GM12878 (cell line): ENCODE measurements at regions not wholly inside any gene's neighbourhood (a gene's known extent, or its start where the extent isn't known, plus 50 kb on each side); places are given as distances from the start of the nearest gene placed in this dataset.

Experiments
- ATAC-seq: fragments of 200-7000 bp; cut with Tn5 transposase; 3 replicates; pipeline ENCODE4 v1.9.1; 2020; ENCODE audit warnings: mild to moderate bottlenecking, moderate library complexity
- BruUV-seq: library from RNA; stranded (reverse); fragments of 400-500 nt; replicated peaks from 2 replicates; lab custom pipeline; 2021; lab: Mats Ljungman, UMichigan
- CTCF ChIA-PET: fragments of 300-600 bp; sonication (Branson Sonifier 250); formaldehyde crosslinking; extraction: SDS; loops from one replicate; lab custom pipeline; 2021; ENCODE audit warnings: inconsistent platforms; lab: Yijun Ruan, JAX
- POLR2A ChIA-PET: fragments of 350-600 bp; formaldehyde crosslinking; extraction: SDS; loops from one replicate; lab custom pipeline; 2021; ENCODE audit warnings: inconsistent platforms; lab: Charles Lee
- RAD21 ChIA-PET: fragments of 300-600 bp; sonication (Branson Sonifier 250); formaldehyde crosslinking; loops from one replicate; lab custom pipeline; 2023; ENCODE audit warnings: antibody characterized with exemption; ENCODE audit not compliant: unreplicated experiment; lab: Charles Lee
- SMC1A ChIA-PET: fragments of 300-600 bp; sonication (Branson Sonifier 250); formaldehyde crosslinking; loops from one replicate; lab custom pipeline; 2023; ENCODE audit not compliant: unreplicated experiment, uncharacterized antibody; lab: Charles Lee
- DNase-seq: peaks from one replicate; pipeline ENCODE4 v3.0.0-alpha.2; 2011; ENCODE audit warnings: low read depth, low spot score
- FAIRE-seq: peaks from 3 replicates; lab custom pipeline; 2011; peaks lifted over from hg19 to GRCh38; lab: Jason Lieb, UNC
- H2AFZ ChIP-seq: 2 replicates; pipeline ENCODE4 v1.6.0; 2011; ENCODE audit warnings: low read depth, low read length, control low read depth; ENCODE audit not compliant: control insufficient read depth
- H3K27ac ChIP-seq: 2 replicates; pipeline ENCODE4 v1.5.1; 2011; ENCODE audit warnings: control low read depth; ENCODE audit not compliant: control insufficient read depth, insufficient read depth
- H3K27me3 ChIP-seq, 2 experiments: replicated peaks in 1 of 2; 2 replicates each; pipeline versions ENCODE4 v1.6.0 to v1.6.1; 2011; ENCODE audit warnings: low read length in 1 of 2; ENCODE audit not compliant: control insufficient read depth in 2 of 2, insufficient read depth in 2 of 2
- H3K36me3 ChIP-seq, 2 experiments: 2 replicates each; pipeline ENCODE4 v1.5.1; 2011; ENCODE audit warnings: low read length in 1 of 2; ENCODE audit not compliant: control insufficient read depth in 2 of 2, insufficient read depth in 2 of 2
- H3K4me1 ChIP-seq: 2 replicates; pipeline ENCODE4 v1.6.1; 2011; ENCODE audit warnings: mild to moderate bottlenecking, low read length, moderate library complexity, mixed read lengths; ENCODE audit not compliant: control insufficient read depth, insufficient read depth
- H3K4me2 ChIP-seq: 2 replicates; pipeline ENCODE4 v1.6.0; 2011; ENCODE audit warnings: control low read depth; ENCODE audit not compliant: control insufficient read depth, insufficient read depth
- H3K4me3 ChIP-seq: fragments of 200-600 bp; sonication (generic); 2 replicates; pipeline ENCODE4 v1.5.1; 2016
- H3K79me2 ChIP-seq: 2 replicates; pipeline ENCODE4 v1.6.0; 2011; ENCODE audit warnings: low read length; ENCODE audit not compliant: control insufficient read depth, insufficient read depth
- H3K9ac ChIP-seq: 2 replicates; pipeline ENCODE4 v1.8.0; 2011; ENCODE audit warnings: low read length, control low read depth, mixed read lengths; ENCODE audit not compliant: control insufficient read depth, insufficient read depth
- H3K9me3 ChIP-seq: replicated peaks from 3 replicates; pipeline ENCODE4 v1.5.1; 2011; ENCODE audit warnings: mild to moderate bottlenecking, low read length; ENCODE audit not compliant: control insufficient read depth, insufficient read depth
- H4K20me1 ChIP-seq: 2 replicates; pipeline ENCODE4 v1.6.0; 2011; ENCODE audit not compliant: control insufficient read depth, insufficient read depth
- ATF7 ChIP-seq: fragments of 450-650 bp; IDR thresholded peaks from 2 replicates; pipeline ENCODE4 v1.6.1; 2016; ENCODE audit warnings: low read depth, mild to moderate bottlenecking
- CHD4 ChIP-seq: fragments of 200-600 bp; sonication (generic); IDR thresholded peaks from 2 replicates; pipeline ENCODE4 v1.6.1; 2016; ENCODE audit warnings: mild to moderate bottlenecking
- ESRRA ChIP-seq: IDR thresholded peaks from 2 replicates; pipeline ENCODE4 v1.6.1; 2012; ENCODE audit warnings: mild to moderate bottlenecking, low read length, improper control_type of control experiment
- EZH2 ChIP-seq: IDR thresholded peaks from 2 replicates; pipeline ENCODE4 v1.6.1; 2012; ENCODE audit warnings: low read depth, mild to moderate bottlenecking, control low read depth, inconsistent platforms, low read length, borderline replicate concordance; ENCODE audit not compliant: control insufficient read depth
- FOS ChIP-seq: IDR thresholded peaks from 3 replicates; pipeline ENCODE4 v1.6.1; 2011; ENCODE audit warnings: borderline replicate concordance; ENCODE audit not compliant: insufficient read length; ENCODE audit errors: extremely low read depth
- HDAC6 ChIP-seq: fragments of 200-600 bp; sonication (generic); IDR thresholded peaks from one replicate; pipeline ENCODE4 v1.8.0; 2017; ENCODE audit warnings: antibody characterized with exemption; ENCODE audit not compliant: unreplicated experiment
- MTA2 ChIP-seq: fragments of 450-650 bp; IDR thresholded peaks from 2 replicates; pipeline ENCODE4 v1.6.1; 2016; ENCODE audit warnings: low read depth, mild to moderate bottlenecking, moderate library complexity
- NFIC ChIP-seq: IDR thresholded peaks from 2 replicates; pipeline ENCODE4 v1.6.1; 2012; ENCODE audit warnings: low read depth, mild to moderate bottlenecking, inconsistent platforms, low read length, moderate library complexity
- NFXL1 ChIP-seq: fragments of 450-650 bp; IDR thresholded peaks from 2 replicates; pipeline ENCODE4 v1.6.1; 2017; ENCODE audit warnings: antibody characterized with exemption, mild to moderate bottlenecking, borderline replicate concordance
- PML ChIP-seq: IDR thresholded peaks from 2 replicates; pipeline ENCODE4 v1.6.1; 2012; ENCODE audit warnings: low read length, inconsistent platforms
- POLR2AphosphoS2 ChIP-seq: IDR thresholded peaks from 2 replicates; pipeline ENCODE4 v1.6.1; 2011; ENCODE audit warnings: low read depth, mild to moderate bottlenecking, low read length, improper control_type of control experiment, moderate library complexity
- SRF ChIP-seq, 2 experiments: IDR thresholded peaks; 2 replicates each; pipeline ENCODE4 v1.6.1; 2011; ENCODE audit warnings: low read depth in 2 of 2, low read length in 2 of 2, mild to moderate bottlenecking in 1 of 2, moderate library complexity in 1 of 2
- ZSCAN29 ChIP-seq: fragments of 450-650 bp; IDR thresholded peaks from 2 replicates; pipeline ENCODE4 v1.6.1; 2017; ENCODE audit warnings: mild to moderate bottlenecking, moderate library complexity
- WGBS: methylation state at CpG from one replicate; pipeline ENCODE4 v1.1.6; 2016; ENCODE audit warnings: low lambda C conversion rate; ENCODE audit not compliant: insufficient replicate concordance, insufficient coverage; ENCODE audit errors: missing lambda C conversion rate; 5-methylcytosine and 5-hydroxymethylcytosine counted together
- in situ Hi-C: fragments of 300-500 bp; cut with MboI; formaldehyde crosslinking; loops from 9 replicates; pipeline ENCODE4 v1.14.3; 2018; ENCODE audit warnings: mixed read lengths
- intact Hi-C: fragments of 100-400 bp; cut with micrococcal nuclease; formaldehyde crosslinking; loops from one replicate; pipeline ENCODE4 v1.14.2; 2022; ENCODE audit not compliant: unreplicated experiment
- TF ChIP-seq, protein P1 (sequence below): fragments of 450-650 bp; formaldehyde crosslinking; IDR thresholded peaks from 2 replicates; pipeline ENCODE4 v1.4.0; 2020; ENCODE audit warnings: mild to moderate bottlenecking, moderate library complexity

DNA sequence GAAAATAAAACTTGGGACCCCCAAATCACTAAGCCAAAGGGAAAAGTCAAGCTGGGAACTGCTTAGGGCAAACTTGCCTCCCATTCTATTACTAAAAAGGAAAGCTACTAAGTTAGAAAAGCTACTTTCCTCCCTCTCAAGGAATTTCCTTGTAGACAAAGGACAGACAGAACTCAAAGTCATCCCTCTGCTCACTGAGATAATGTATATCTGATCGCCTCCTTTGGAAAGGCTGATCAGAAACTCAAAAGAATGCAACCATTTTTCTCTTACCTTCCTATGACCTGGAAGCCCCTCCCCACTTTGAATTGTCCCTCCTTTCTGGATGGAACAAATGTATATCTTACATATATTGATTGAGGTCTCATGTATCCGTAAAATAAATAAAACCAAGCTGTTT, 190.5 kb upstream of the DCN start:
- ChIA-PET CTCF (interaction anchor here (1.2 to 2.6 kb wide), 3 partner anchors 9 to 18 kb away, joined by 3 to 12 read pairs (median 8); no protein-coding TSS in a partner anchor), SMC1A (interaction anchor here (1.2 to 1.5 kb wide), 2 partner anchors 10 to 18 kb away, joined by 3 to 4 read pairs; no protein-coding TSS in a partner anchor), RAD21 (no interaction called here), POLR2A (interaction anchor here (0.9 kb wide), 1 partner anchor 9 kb away, joined by 3 read pairs; no protein-coding TSS in a partner anchor)
- DNase-seq (no peak), ATAC-seq (no peak), FAIRE-seq (no peak)
- Histone ChIP-seq H4K20me1 (no peaks in the 10 kb centered on the region), H3K9ac (no peak overlapping the region), H3K4me2 (no peak overlapping the region), H3K4me1 (no peaks in the 10 kb centered on the region), H3K4me3 (no peak overlapping the region), H3K9me3 (no peaks in the 10 kb centered on the region), H3K36me3 (no peaks in the 10 kb centered on the region), H3K79me2 (no peaks in the 10 kb centered on the region), H3K27me3 (no peaks in the 10 kb centered on the region)
- BruUV-seq: no TSS peak
- intact Hi-C loops: no loop called here
- WGBS: 53% methylated on average over 2 of the region's 2 CpGs
- in situ Hi-C loops: no loop called here
- TF ChIP-seq CHD4: no peak
- no peak for TF ChIP-seq NFIC
- no peak for TF ChIP-seq ESRRA
- TF ChIP-seq, protein P1, sequence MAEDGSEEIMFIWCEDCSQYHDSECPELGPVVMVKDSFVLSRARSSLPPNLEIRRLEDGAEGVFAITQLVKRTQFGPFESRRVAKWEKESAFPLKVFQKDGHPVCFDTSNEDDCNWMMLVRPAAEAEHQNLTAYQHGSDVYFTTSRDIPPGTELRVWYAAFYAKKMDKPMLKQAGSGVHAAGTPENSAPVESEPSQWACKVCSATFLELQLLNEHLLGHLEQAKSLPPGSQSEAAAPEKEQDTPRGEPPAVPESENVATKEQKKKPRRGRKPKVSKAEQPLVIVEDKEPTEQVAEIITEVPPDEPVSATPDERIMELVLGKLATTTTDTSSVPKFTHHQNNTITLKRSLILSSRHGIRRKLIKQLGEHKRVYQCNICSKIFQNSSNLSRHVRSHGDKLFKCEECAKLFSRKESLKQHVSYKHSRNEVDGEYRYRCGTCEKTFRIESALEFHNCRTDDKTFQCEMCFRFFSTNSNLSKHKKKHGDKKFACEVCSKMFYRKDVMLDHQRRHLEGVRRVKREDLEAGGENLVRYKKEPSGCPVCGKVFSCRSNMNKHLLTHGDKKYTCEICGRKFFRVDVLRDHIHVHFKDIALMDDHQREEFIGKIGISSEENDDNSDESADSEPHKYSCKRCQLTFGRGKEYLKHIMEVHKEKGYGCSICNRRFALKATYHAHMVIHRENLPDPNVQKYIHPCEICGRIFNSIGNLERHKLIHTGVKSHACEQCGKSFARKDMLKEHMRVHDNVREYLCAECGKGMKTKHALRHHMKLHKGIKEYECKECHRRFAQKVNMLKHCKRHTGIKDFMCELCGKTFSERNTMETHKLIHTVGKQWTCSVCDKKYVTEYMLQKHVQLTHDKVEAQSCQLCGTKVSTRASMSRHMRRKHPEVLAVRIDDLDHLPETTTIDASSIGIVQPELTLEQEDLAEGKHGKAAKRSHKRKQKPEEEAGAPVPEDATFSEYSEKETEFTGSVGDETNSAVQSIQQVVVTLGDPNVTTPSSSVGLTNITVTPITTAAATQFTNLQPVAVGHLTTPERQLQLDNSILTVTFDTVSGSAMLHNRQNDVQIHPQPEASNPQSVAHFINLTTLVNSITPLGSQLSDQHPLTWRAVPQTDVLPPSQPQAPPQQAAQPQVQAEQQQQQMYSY (CRISPR knock-in tag): no peak
- no peak for TF ChIP-seq MTA2
- no peak for TF ChIP-seq HDAC6
- TF ChIP-seq ZSCAN29: no peak
- TF ChIP-seq NFXL1: no peak
- no peak for TF ChIP-seq SRF (IDR thresholded peaks at IDR 0.05; ENCODE audit: low read depth in 2 of 2, low read length in 2 of 2)
- no peak for TF ChIP-seq PML
- no peak for TF ChIP-seq EZH2
- TF ChIP-seq POLR2AphosphoS2: no peak
- TF ChIP-seq FOS: no peak
- no peak for TF ChIP-seq ATF7
- TF ChIP-seq, all 136 proteins: peak for 0
- H3K27ac ChIP-seq: no peak overlapping the region
- H2AFZ ChIP-seq: no peak overlapping the region
